ENCODE measurements at regions not wholly inside any gene's neighbourhood (a gene's known extent, or its start where the extent isn't known, plus 50 kb on each side); places are given as distances from the start of the nearest gene placed in this dataset.

GRCh38 chr6:90369651-90370050, 73.0 kb upstream of the BACH2 start:
- no peak for ATAC-seq
- TF ChIP-seq PATZ1 (CRISPR knock-in tag; IDR thresholded peaks at IDR 0.05; ENCODE audit: borderline replicate concordance) (no peak), ISL1 (CRISPR knock-in tag; IDR thresholded peaks at IDR 0.05) (no peak), TOX (CRISPR knock-in tag; IDR thresholded peaks at IDR 0.05; ENCODE audit: borderline replicate concordance) (no peak), ESRRG (CRISPR knock-in tag; IDR thresholded peaks at IDR 0.05) (no peak), CSDC2 (CRISPR knock-in tag; IDR thresholded peaks at IDR 0.05) (no peak), CSRNP3 (CRISPR knock-in tag; IDR thresholded peaks at IDR 0.05) (no peak), ZC3H10 (CRISPR knock-in tag; IDR thresholded peaks at IDR 0.05) (no peak), ZNF8 (CRISPR knock-in tag; IDR thresholded peaks at IDR 0.05) (no peak), TCF4 (CRISPR knock-in tag; IDR thresholded peaks at IDR 0.05; ENCODE audit: borderline replicate concordance) (no peak), ZNF70 (CRISPR knock-in tag; IDR thresholded peaks at IDR 0.05) (no peak)

GRCh38 chr6:90369024-90369519, 72.4 kb upstream of the BACH2 start:
- no peak for TF ChIP-seq SNAI2 (CRISPR knock-in tag; IDR thresholded peaks at IDR 0.05)
- TF ChIP-seq ISL1 (CRISPR knock-in tag; IDR thresholded peaks at IDR 0.05), result peak; percentile 77
- peak; percentile 79 for TF ChIP-seq ZNF70 (CRISPR knock-in tag; IDR thresholded peaks at IDR 0.05)
- no peak for TF ChIP-seq ZNF565 (CRISPR knock-in tag; conservative IDR thresholded peaks at IDR 0.05; ENCODE audit: low read depth)
- TF ChIP-seq GLIS3 (CRISPR knock-in tag; IDR thresholded peaks at IDR 0.05), result no peak
- TF ChIP-seq CREB5 (CRISPR knock-in tag; IDR thresholded peaks at IDR 0.05; ENCODE audit: low read depth), result peak; percentile 92
- TF ChIP-seq BACH2 (CRISPR knock-in tag; IDR thresholded peaks at IDR 0.05; ENCODE audit: borderline replicate concordance), result no peak
- no peak for TF ChIP-seq TSHZ2 (CRISPR knock-in tag; IDR thresholded peaks at IDR 0.05)
- no peak for TF ChIP-seq ZNF8 (CRISPR knock-in tag; IDR thresholded peaks at IDR 0.05)
- no peak for TF ChIP-seq POU6F1 (CRISPR knock-in tag; IDR thresholded peaks at IDR 0.05; ENCODE audit: borderline replicate concordance, low read depth)
- TF ChIP-seq ZFP30 (CRISPR knock-in tag; IDR thresholded peaks at IDR 0.05), result no peak
- TF ChIP-seq PATZ1 (CRISPR knock-in tag; IDR thresholded peaks at IDR 0.05; ENCODE audit: borderline replicate concordance), result peak; percentile 75
- TF ChIP-seq ZFP3 (CRISPR knock-in tag; IDR thresholded peaks at IDR 0.05), result peak; percentile 88
- peak; percentile 80; the same call in 1 of the 2 replicates for TF ChIP-seq ZC3H10 (CRISPR knock-in tag; IDR thresholded peaks at IDR 0.05)
- no peak for TF ChIP-seq PPARA (CRISPR knock-in tag; IDR thresholded peaks at IDR 0.05; ENCODE audit: borderline replicate concordance)
- TF ChIP-seq CSRNP3 (CRISPR knock-in tag; IDR thresholded peaks at IDR 0.05), result no peak
- TF ChIP-seq CSDC2 (CRISPR knock-in tag; IDR thresholded peaks at IDR 0.05), result peak; percentile 48; the same call in 1 of the 2 replicates
- no peak for TF ChIP-seq TCF4 (CRISPR knock-in tag; IDR thresholded peaks at IDR 0.05; ENCODE audit: borderline replicate concordance)
- TF ChIP-seq RARB (CRISPR knock-in tag; IDR thresholded peaks at IDR 0.05), result no peak
- TF ChIP-seq ARNTL (CRISPR knock-in tag; IDR thresholded peaks at IDR 0.05; ENCODE audit: borderline replicate concordance, low read depth), result no peak
- TF ChIP-seq OSR1 (CRISPR knock-in tag; IDR thresholded peaks at IDR 0.05), result no peak
- peak; percentile 93; the same call in 1 of the 2 replicates for TF ChIP-seq TOX (CRISPR knock-in tag; IDR thresholded peaks at IDR 0.05; ENCODE audit: borderline replicate concordance)
- no peak for TF ChIP-seq ESRRG (CRISPR knock-in tag; IDR thresholded peaks at IDR 0.05)
- peak; percentile 98 for ATAC-seq

Measured in SK-N-SH treated with all-trans-retinoic acid at 6 μM for 48 hours (cell line).